T-helper 1 cell treated with Interleukin-12 subunit alpha and Interleukin-12 subunit beta and Interleukin-4 antibody, amounts not matched to agents 30 μg/mL and 1 μg/mL, for 36 hours (primary cell): ENCODE measurements at regions not wholly inside any gene's neighbourhood (a gene's known extent, or its start where the extent isn't known, plus 50 kb on each side); places are given as distances from the start of the nearest gene placed in this dataset.

Experiments
- H3K27ac Mint-ChIP-seq: one replicate; pipeline ENCODE4 v1.8.0; 2021; ENCODE audit warnings: mild to moderate bottlenecking, mixed read lengths
- H3K27me3 Mint-ChIP-seq: one replicate; pipeline ENCODE4 v1.8.0; 2021; ENCODE audit warnings: low read depth, mixed read lengths
- H3K36me3 Mint-ChIP-seq: one replicate; pipeline ENCODE4 v1.8.0; 2021; ENCODE audit warnings: low read depth, mixed read lengths
- H3K4me1 Mint-ChIP-seq: one replicate; pipeline ENCODE4 v1.8.0; 2021; ENCODE audit warnings: low read depth, mixed read lengths
- H3K4me3 Mint-ChIP-seq: one replicate; pipeline ENCODE4 v1.8.0; 2021; ENCODE audit warnings: mild to moderate bottlenecking, moderate library complexity, mixed read lengths
- H3K9me3 Mint-ChIP-seq: one replicate; pipeline ENCODE4 v1.8.0; 2021; ENCODE audit warnings: mixed read lengths

DNA sequence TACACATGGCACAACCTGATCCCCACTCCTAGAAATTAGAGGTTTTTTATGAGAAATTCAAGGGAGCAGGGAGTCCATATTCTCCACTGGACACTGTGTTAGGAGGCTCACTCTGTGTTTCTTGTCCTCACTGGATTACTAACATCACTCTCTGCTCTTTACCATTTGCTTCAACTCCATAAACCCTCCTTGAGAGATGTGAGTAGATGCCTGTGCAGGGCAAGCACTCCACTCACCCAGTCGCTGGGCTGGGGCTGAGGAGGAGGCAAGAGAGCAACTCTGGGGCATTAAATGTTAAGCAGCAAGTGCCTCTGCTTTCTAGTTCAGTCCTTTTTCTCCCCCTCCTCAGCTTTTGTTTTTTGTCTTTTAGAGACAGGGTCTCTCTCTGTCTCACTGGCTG lies 115.1 kb downstream of the LARP7 start:
- H3K36me3 Mint-ChIP-seq, result no peaks in the 10 kb centered on the region
- no peak overlapping the region for H3K27ac Mint-ChIP-seq
- no peaks in the 10 kb centered on the region for H3K4me1 Mint-ChIP-seq
- H3K4me3 Mint-ChIP-seq, result no peak overlapping the region
- no peaks in the 10 kb centered on the region for H3K9me3 Mint-ChIP-seq
- peaks cover 5% of the 10 kb centered on the region for H3K27me3 Mint-ChIP-seq

DNA sequence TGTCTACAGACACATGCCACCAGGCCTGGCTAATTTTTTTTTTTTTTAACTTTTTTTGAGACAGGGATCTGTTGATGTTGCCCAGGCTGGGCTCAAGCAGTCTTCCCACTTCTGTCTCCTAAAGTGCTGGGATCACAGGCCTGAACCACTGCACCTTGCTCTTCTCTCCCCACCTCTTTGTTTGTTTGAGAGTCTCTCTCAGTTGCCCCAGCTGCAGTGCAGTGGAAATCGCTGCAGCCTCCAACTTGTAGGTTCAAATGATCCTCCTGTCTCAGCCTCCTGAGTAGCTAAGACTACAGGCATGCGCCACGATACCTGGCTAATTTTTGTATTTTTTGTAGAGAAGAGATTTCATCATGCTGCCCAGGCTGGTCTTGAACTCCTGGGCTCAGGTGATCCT lies 115.6 kb downstream of the LARP7 start:
- no peaks in the 10 kb centered on the region for H3K36me3 Mint-ChIP-seq
- no peaks in the 10 kb centered on the region for H3K4me1 Mint-ChIP-seq
- peaks cover under 1% of the 10 kb centered on the region for H3K27me3 Mint-ChIP-seq

DNA sequence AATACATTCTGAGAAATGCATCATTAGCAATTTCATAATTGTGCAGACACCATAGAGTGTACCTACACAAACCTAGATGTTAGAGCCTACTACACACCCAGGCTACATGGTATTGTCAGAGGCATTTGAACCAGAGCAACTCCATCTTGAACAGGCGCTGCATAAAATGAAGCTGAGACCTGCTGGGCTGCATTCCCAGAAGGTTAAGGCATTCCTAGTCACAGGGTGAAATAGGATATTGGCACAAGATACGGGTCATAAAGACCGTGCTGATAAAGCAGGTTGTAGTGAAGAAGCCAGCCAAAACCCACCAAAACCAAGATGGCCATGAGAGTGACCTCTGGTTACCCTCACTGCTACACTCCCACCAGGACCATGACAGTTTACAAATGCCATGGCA lies 116.4 kb downstream of the LARP7 start:
- Mint-ChIP-seq H3K27me3 (no peaks in the 10 kb centered on the region), H3K4me3 (no peak overlapping the region), H3K9me3 (no peaks in the 10 kb centered on the region), H3K27ac (no peak overlapping the region), H3K36me3 (no peaks in the 10 kb centered on the region), H3K4me1 (no peaks in the 10 kb centered on the region)

More for the DNA sequence above, 115.6 kb downstream of the LARP7 start:
- no peak overlapping the region for H3K4me3 Mint-ChIP-seq
- H3K27ac Mint-ChIP-seq, result no peak overlapping the region
- no peaks in the 10 kb centered on the region for H3K9me3 Mint-ChIP-seq

DNA sequence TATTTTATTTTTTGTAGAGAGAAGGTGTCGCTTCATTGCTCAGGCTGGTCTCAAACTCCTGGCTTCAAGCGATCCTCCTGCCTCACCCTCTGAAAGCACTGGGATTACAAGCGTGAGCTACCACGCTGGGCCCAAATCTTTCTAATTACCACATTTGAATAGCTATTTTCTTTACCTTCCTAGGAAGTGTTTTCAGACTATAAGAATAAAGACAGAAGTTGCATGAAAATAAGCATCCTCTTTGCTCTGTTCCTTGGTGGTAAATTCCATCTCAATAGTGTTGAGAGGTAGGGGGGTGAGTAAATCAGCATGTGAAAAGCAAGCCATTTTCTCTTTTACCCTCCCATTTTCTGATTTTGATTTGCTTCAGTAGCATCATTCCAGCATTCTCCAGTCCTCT lies 122.4 kb downstream of the LARP7 start:
- no peak overlapping the region for H3K4me3 Mint-ChIP-seq
- H3K4me1 Mint-ChIP-seq, result no peaks in the 10 kb centered on the region
- H3K27ac Mint-ChIP-seq, result no peak overlapping the region
- H3K9me3 Mint-ChIP-seq, result no peaks in the 10 kb centered on the region
- no peaks in the 10 kb centered on the region for H3K27me3 Mint-ChIP-seq
- H3K36me3 Mint-ChIP-seq, result no peaks in the 10 kb centered on the region

DNA sequence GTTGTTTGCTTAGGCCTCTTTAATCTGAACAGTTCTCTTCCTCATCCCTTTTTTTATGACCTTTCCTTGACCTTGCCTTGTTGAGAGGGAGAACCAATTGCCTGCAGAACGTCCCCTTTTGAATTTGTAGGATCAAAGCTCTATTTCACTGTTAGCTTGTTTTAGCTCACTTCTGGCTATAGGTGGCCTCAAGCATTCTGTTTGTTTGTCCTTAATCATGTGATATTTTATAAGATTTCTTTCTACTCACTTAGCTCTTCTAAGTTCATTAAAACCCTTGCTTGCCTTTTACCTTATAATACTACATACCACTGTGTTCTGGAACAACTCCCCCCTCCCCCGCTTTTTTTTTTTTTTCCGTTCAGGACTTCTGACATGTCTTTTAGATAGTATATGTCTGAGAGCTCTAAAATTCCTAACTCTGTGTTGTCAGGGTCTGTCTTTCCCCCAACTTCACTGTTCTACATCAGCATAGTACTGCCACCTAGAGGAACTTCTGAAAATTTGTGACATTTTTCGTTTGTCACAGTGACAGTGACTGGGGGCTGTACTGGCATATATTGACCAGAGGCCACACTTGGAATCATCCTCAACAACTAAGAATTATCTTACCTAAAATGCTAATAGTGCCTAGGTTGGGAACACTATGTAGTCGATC lies 128.5 kb downstream of the LARP7 start:
- Mint-ChIP-seq H3K4me1 (no peaks in the 10 kb centered on the region), H3K9me3 (no peaks in the 10 kb centered on the region), H3K36me3 (no peaks in the 10 kb centered on the region), H3K4me3 (no peak overlapping the region), H3K27me3 (no peaks in the 10 kb centered on the region), H3K27ac (no peak overlapping the region)

DNA sequence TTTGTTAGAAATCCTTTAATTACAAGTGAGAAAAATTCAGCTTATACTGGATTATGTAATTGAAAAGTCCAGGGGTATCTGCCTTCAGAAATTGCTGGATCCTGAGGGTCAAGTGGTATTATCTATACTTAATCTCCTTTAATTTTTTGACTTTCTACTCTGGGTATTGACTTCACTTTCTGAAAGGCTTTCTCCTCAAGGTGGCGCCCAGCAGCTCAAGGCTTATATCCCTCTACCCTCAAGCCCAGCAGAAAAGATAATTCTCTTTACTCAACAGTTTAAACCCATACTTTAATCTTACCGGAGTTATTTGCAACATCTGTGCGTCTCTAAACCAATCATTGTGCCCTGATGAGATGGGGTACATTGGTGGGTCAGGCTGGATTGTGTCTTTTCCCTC lies 129.5 kb downstream of the LARP7 start:
- H3K9me3 Mint-ChIP-seq, result no peaks in the 10 kb centered on the region

DNA sequence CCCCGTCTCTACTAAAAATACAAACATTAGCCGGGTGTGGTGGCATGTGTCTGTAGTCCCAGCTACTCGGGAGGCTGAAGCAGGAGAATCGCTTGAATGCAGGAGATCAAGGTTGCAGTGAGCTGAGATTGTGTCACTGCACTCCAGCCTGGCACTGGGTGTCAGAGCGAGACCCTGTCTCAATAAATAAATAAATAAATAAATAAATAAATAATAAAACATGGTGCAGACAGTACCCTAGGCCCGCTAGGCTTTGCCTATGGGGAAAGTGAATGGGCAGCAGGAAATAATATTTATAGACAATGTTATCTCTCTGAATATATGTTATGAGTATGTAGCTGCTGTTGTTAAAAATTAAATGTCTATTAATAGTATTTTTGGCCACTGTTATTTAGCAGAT lies 130.4 kb downstream of the LARP7 start:
- Mint-ChIP-seq H3K9me3 (no peaks in the 10 kb centered on the region), H3K4me1 (no peaks in the 10 kb centered on the region), H3K4me3 (no peak overlapping the region), H3K36me3 (no peaks in the 10 kb centered on the region), H3K27ac (no peak overlapping the region), H3K27me3 (no peaks in the 10 kb centered on the region)

More for the DNA sequence above, 129.5 kb downstream of the LARP7 start:
- H3K36me3 Mint-ChIP-seq, result no peaks in the 10 kb centered on the region
- no peak overlapping the region for H3K27ac Mint-ChIP-seq
- H3K27me3 Mint-ChIP-seq, result no peaks in the 10 kb centered on the region
- no peak overlapping the region for H3K4me3 Mint-ChIP-seq
- no peaks in the 10 kb centered on the region for H3K4me1 Mint-ChIP-seq

DNA sequence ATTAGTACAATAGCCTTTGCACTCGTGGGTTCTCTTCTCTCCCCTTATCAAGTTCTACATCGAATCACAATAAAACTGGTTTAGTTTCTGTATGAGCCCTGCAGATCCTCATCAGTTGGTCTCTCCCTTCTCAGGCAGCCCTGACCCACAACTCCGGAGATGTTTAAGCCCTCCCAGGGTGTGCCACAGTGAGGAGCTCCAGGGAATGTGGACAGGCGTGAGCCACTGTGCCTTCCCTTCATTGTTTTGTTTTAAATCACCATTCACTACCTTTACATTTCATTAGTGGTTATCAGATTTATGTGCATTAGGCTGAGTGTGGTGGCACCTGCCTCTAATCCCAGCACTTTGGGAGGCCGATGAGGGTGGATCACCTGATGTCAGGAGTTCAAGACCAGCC lies 133.2 kb downstream of the LARP7 start:
- Mint-ChIP-seq H3K4me1 (no peaks in the 10 kb centered on the region), H3K27ac (no peak overlapping the region), H3K36me3 (no peaks in the 10 kb centered on the region), H3K4me3 (no peak overlapping the region), H3K9me3 (no peaks in the 10 kb centered on the region), H3K27me3 (no peaks in the 10 kb centered on the region)

DNA sequence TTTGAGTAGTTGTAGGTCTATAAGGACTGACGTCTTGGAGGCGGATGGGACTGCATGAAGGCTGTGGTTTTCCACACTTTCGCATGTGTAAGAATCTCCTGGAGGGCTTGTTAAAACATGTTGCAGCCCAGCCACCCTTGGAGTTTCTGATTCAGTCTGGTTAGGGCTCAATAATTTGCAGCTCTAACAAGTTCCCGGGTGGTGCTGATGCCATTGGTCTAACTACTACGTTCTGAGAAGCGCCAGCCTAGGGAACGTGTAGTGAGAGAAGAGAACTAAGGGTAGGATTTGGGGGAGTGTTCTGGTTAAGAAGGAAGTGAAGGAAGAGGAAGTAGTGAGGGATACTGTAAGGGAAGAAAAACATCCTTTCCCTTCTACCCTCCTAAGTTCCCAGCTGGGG lies 138.9 kb downstream of the LARP7 start:
- Mint-ChIP-seq H3K27ac (no peak overlapping the region), H3K4me3 (no peak overlapping the region), H3K27me3 (no peaks in the 10 kb centered on the region), H3K36me3 (no peaks in the 10 kb centered on the region), H3K4me1 (no peaks in the 10 kb centered on the region), H3K9me3 (no peaks in the 10 kb centered on the region)

DNA sequence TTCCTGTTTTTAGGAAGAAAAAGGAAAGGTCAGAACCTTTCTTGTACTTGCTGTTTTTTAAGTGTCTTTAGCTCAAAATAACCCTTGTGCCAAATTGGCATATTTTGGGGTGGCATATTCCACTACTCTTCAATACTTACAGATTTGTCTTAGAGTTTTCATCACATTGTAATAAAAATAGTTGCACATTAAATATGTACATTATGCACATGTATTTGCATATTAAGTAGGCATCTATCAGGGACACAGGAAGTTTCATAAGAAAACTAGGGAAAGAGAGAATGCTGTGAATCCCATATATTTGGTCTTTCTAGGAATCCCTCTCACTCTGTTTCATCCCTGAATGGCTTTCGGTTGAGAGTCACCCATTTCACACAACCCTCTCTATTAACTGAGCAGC lies 139.6 kb downstream of the LARP7 start:
- H3K27me3 Mint-ChIP-seq, result no peaks in the 10 kb centered on the region
- no peaks in the 10 kb centered on the region for H3K4me1 Mint-ChIP-seq
- no peak overlapping the region for H3K4me3 Mint-ChIP-seq
- H3K36me3 Mint-ChIP-seq, result no peaks in the 10 kb centered on the region
- H3K9me3 Mint-ChIP-seq, result no peaks in the 10 kb centered on the region
- H3K27ac Mint-ChIP-seq, result no peak overlapping the region

DNA sequence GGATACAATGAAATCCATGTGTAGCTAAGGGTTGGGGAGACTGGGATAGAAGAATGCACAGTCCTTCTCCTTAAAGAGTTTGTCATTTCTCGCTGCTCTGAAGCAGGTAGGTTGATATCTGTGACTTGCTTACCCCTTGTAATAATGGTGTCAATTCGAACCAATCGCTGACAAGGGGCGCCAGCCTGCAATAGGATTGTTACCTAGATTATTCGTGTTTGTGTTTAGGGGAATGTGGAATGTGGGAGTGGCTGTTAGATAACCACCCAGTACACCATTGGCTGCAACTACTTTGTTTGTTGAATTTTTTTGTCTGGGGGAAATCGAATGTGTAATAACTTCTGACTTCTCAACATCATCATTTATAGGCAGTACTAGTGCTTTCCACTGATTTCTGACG lies 141.6 kb downstream of the LARP7 start:
- no peaks in the 10 kb centered on the region for H3K27me3 Mint-ChIP-seq
- no peaks in the 10 kb centered on the region for H3K4me1 Mint-ChIP-seq
- H3K4me3 Mint-ChIP-seq, result no peak overlapping the region
- no peak overlapping the region for H3K27ac Mint-ChIP-seq
- H3K9me3 Mint-ChIP-seq, result no peaks in the 10 kb centered on the region
- H3K36me3 Mint-ChIP-seq, result no peaks in the 10 kb centered on the region

DNA sequence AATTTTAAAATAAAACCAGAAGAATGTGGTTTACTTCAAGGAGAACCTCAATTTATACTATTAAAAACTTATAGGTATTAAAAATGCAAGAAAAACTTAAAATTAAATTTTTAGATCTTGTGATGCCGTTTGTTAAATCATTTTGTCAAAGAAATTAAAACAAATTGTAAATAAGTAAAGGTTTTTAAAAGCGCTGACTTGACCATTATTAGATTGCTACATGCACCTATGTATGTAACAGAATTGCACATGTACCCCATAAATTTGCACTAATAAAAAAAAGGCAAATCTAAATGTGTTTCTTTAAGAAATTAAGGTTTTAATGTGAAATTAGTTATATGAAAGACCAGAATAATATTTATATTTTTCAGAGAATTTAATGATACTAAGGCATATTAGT lies 156.1 kb downstream of the LARP7 start:
- no peaks in the 10 kb centered on the region for H3K4me1 Mint-ChIP-seq
- no peaks in the 10 kb centered on the region for H3K36me3 Mint-ChIP-seq
- H3K27ac Mint-ChIP-seq, result no peak overlapping the region
- no peak overlapping the region for H3K4me3 Mint-ChIP-seq
- no peaks in the 10 kb centered on the region for H3K9me3 Mint-ChIP-seq
- H3K27me3 Mint-ChIP-seq, result peaks cover 4% of the 10 kb centered on the region

DNA sequence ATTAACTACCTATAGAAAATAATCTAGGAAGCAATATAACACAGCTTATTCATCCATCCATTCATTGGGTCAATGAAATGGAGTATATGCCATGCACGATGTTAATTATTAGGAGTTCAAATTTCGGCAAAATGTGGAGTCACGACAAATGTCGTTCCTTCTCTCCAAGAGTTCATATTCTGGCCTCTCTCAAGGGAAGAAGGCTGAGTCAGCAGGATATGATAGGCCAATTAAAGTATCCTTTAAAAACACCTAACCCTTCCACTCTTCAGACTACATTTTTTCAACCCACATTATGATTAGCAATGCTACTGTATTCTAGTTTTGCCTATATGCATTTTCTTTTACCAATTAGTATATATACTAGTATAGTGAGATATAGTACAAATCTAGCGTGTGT lies 163.1 kb downstream of the LARP7 start:
- Mint-ChIP-seq H3K27me3 (peaks cover 4% of the 10 kb centered on the region), H3K4me1 (no peaks in the 10 kb centered on the region), H3K36me3 (no peaks in the 10 kb centered on the region)

DNA sequence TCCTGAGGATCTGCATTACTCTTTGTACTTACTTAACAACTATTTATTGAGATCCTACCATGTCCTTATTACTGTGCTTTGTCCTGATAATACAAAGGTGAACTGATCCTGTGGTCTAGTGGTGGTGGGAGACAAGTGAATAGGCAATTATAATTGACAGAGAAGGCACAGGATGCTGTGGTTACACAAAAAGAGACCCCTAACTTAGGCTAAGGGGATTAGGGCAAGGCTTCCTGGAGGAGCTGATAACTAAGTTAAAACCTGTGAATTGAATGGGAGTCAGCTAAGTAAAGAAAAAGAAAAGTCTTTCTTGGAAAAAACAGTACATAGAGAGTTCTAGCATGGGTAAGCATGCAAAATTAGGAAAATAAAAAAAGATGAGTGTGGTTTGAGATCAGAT lies 164.4 kb downstream of the LARP7 start:
- no peak overlapping the region for H3K4me3 Mint-ChIP-seq
- H3K9me3 Mint-ChIP-seq, result no peaks in the 10 kb centered on the region
- H3K36me3 Mint-ChIP-seq, result no peaks in the 10 kb centered on the region
- no peaks in the 10 kb centered on the region for H3K4me1 Mint-ChIP-seq
- H3K27me3 Mint-ChIP-seq, result peaks cover 4% of the 10 kb centered on the region
- H3K27ac Mint-ChIP-seq, result no peak overlapping the region

More for the DNA sequence above, 163.1 kb downstream of the LARP7 start:
- Mint-ChIP-seq H3K4me3 (no peak overlapping the region), H3K9me3 (no peaks in the 10 kb centered on the region), H3K27ac (no peak overlapping the region)

DNA sequence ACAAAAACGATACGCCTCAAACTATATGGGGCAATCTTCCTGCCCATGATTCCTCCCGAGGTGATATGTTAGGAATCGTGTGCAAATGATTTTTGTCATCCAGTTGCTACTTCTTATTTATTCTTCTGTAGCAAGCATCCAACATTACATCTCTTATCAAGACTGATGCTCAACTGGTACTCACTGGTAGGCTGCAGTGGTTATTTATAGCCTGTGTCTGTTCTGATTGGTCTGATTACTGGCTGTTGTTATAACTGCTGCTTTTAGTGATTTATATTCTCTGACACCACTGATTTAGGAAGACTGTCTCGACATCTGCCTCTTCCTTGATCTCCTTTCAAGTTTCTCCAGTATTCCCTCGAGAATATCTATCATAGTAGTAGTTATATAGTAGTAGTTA lies 165.8 kb downstream of the LARP7 start:
- Mint-ChIP-seq H3K9me3 (no peaks in the 10 kb centered on the region), H3K27ac (no peak overlapping the region), H3K27me3 (peaks cover 4% of the 10 kb centered on the region), H3K36me3 (no peaks in the 10 kb centered on the region), H3K4me1 (no peaks in the 10 kb centered on the region), H3K4me3 (no peak overlapping the region)

DNA sequence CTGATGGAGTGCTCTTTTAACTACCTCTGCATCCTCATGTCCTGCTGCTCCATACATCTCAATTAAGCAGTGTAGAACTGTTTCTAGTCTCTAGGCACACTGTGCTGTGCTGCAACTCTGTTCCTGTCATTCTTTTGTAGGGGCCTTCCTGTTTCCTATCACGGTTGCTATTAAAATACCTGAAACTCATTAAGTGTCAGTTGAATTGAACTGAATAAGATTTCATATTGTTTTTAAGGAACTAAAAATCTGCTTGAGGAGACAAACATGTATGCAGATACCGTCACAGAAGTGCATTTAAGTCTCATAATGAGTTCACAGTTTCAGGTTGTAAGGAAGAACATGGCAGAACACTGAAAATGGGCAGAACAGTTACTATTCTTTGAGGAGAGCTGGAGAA lies 170.1 kb downstream of the LARP7 start:
- Mint-ChIP-seq H3K4me1 (no peaks in the 10 kb centered on the region), H3K36me3 (no peaks in the 10 kb centered on the region), H3K9me3 (no peaks in the 10 kb centered on the region), H3K27ac (no peak overlapping the region), H3K4me3 (no peak overlapping the region), H3K27me3 (peaks cover 4% of the 10 kb centered on the region)
